ENCODE measurements at regions not wholly inside any gene's neighbourhood (a gene's known extent, or its start where the extent isn't known, plus 50 kb on each side); places are given as distances from the start of the nearest gene placed in this dataset.

GRCh38 chr1:14300991-14301703 is 297.3 kb upstream of the KAZN start:
- intact Hi-C loops (cut with DNase I; ENCODE audit: low total_unique reads) (no loop called here), in situ Hi-C loops (cut with MboI; ENCODE audit: low pct_ligation_motif_present in 1 of 4, low pct_unique_long_range_greater_than_20kb in 1 of 4, low sequenced_read_pairs in 3 of 4) (no loop called here)
- no peak overlapping the region for H3K4me3 ChIP-seq
- H3K27me3 ChIP-seq, result no peaks in the 10 kb centered on the region
- no peaks in the 10 kb centered on the region for H3K9me3 ChIP-seq
- no peak for TF ChIP-seq POLR2A (IDR thresholded peaks at IDR 0.05)
- no peak for TF ChIP-seq CTCF (IDR thresholded peaks at IDR 0.05)
- no peak for TF ChIP-seq EP300 (IDR thresholded peaks at IDR 0.05; ENCODE audit: low read depth)
- TF ChIP-seq POLR2AphosphoS5 (IDR thresholded peaks at IDR 0.05), result peak in 1 of 3 donors; percentile 54
- WGBS, 2 donors (ENCODE audit: low coverage in 1 of 2), result 76% methylated on average over 9 of the region's 9 CpGs; no CpG with 5 or more reads in 1 of the 2 donors
- no peaks in the 10 kb centered on the region for H3K36me3 ChIP-seq
- no peak overlapping the region for H3K27ac ChIP-seq
- H3K4me1 ChIP-seq, result peaks cover 0 to 8% (median 0%) of the 10 kb centered on the region in 4 donors
- no peak for DNase-seq

DNA sequence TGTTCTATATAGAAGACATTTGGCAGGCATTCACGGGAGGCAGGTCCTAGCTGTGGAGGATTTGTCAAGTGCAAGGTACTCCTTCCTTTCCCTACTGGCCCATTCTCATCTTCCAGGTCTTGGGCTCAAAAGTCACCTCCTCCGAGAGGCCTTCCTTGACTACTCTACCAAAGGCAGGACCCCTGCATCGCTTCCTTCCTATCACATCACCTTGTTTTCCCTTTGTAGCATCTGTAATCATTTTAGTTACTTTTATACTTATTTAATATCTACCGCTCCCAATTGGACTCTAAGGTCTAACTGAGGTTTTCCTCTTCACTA is 296.8 kb upstream of the KAZN start:
- no peaks in the 10 kb centered on the region for H3K36me3 ChIP-seq
- no peak for DNase-seq
- no peaks in the 10 kb centered on the region for H3K9me3 ChIP-seq
- H3K27ac ChIP-seq, result no peak overlapping the region
- intact Hi-C loops (cut with DNase I; ENCODE audit: low total_unique reads), result no loop called here
- TF ChIP-seq POLR2AphosphoS5 (IDR thresholded peaks at IDR 0.05), result no peak
- no peak for TF ChIP-seq POLR2A (IDR thresholded peaks at IDR 0.05)
- TF ChIP-seq CTCF (IDR thresholded peaks at IDR 0.05), result no peak
- TF ChIP-seq EP300 (IDR thresholded peaks at IDR 0.05; ENCODE audit: low read depth), result no peak
- H3K27me3 ChIP-seq, result no peaks in the 10 kb centered on the region
- 78 to 89% methylated on average over 4 of the region's 4 CpGs for WGBS, 2 donors (ENCODE audit: low coverage in 1 of 2)
- H3K4me3 ChIP-seq, result no peak overlapping the region
- in situ Hi-C loops (cut with MboI; ENCODE audit: low pct_ligation_motif_present in 1 of 4, low pct_unique_long_range_greater_than_20kb in 1 of 4, low sequenced_read_pairs in 3 of 4), result no loop called here
- H3K4me1 ChIP-seq, result peaks cover 0 to 8% (median 0%) of the 10 kb centered on the region in 4 donors

DNA sequence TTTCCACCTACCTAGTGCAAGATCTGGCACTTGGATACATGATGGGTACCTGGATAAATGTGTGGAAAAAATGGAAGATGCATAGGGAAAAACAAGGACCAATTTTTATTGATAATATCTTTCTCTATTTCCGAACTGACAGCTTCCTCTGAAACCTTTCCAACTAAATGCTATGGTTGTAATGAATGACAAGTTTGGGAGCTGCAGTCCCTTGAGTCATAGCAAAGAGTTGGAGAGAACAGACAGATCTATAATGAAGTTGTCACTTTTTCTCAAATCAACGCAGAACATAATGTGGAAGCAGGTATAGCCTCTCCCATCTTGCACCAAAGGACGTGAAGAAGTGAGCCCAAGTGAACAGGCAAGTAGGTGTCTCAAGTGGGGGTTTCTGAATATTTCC is 296.5 kb upstream of the KAZN start:
- intact Hi-C loops (cut with DNase I; ENCODE audit: low total_unique reads), result no loop called here
- in situ Hi-C loops (cut with MboI; ENCODE audit: low pct_ligation_motif_present in 1 of 4, low pct_unique_long_range_greater_than_20kb in 1 of 4, low sequenced_read_pairs in 3 of 4), result no loop called here
- 80 to 86% methylated on average over 3 of the region's 3 CpGs for WGBS, 2 donors (ENCODE audit: low coverage in 1 of 2)
- no peak for DNase-seq
- no peak for TF ChIP-seq CTCF (IDR thresholded peaks at IDR 0.05)
- TF ChIP-seq EP300 (IDR thresholded peaks at IDR 0.05; ENCODE audit: low read depth), result no peak
- TF ChIP-seq POLR2A (IDR thresholded peaks at IDR 0.05), result no peak
- no peak for TF ChIP-seq POLR2AphosphoS5 (IDR thresholded peaks at IDR 0.05)
- Histone ChIP-seq H3K9me3 (no peaks in the 10 kb centered on the region), H3K4me1 (peaks cover 0 to 8% (median 0%) of the 10 kb centered on the region in 4 donors), H3K36me3 (no peaks in the 10 kb centered on the region), H3K27me3 (no peaks in the 10 kb centered on the region), H3K27ac (no peak overlapping the region), H3K4me3 (no peak overlapping the region)

DNA sequence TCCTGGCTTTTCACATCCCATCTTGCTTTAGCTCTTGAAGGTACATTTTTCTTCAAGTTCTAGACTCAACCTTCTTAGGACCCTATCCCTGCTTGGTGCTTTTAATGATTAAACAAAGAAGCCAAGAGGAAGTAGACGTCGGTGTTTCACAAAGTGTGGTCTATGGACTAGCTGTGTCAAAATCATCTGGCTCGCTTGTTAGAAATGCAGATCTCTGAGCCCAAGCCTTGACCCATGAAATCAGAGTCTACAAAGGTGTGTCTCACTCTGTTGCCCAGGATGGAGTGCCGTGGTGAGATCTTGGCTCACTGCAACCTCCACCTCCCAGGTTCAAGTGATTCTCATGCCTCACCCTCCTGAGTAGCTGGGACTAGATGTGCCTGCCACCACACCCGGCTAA is 295.5 kb upstream of the KAZN start:
- H3K27me3 ChIP-seq, result no peaks in the 10 kb centered on the region
- H3K27ac ChIP-seq, result no peak overlapping the region
- DNase-seq, result no peak
- no peaks in the 10 kb centered on the region for H3K9me3 ChIP-seq
- H3K36me3 ChIP-seq, result no peaks in the 10 kb centered on the region
- H3K4me3 ChIP-seq, result no peak overlapping the region
- 85 to 95% methylated on average over 3 to 5 of the region's 5 CpGs for WGBS, 2 donors (ENCODE audit: low coverage in 1 of 2)
- TF ChIP-seq CTCF (IDR thresholded peaks at IDR 0.05), result no peak
- TF ChIP-seq POLR2AphosphoS5 (IDR thresholded peaks at IDR 0.05), result no peak
- TF ChIP-seq EP300 (IDR thresholded peaks at IDR 0.05; ENCODE audit: low read depth), result no peak
- no peak for TF ChIP-seq POLR2A (IDR thresholded peaks at IDR 0.05)
- peaks cover 0 to 8% (median 0%) of the 10 kb centered on the region in 4 donors for H3K4me1 ChIP-seq
- intact Hi-C loops (cut with DNase I; ENCODE audit: low total_unique reads), result no loop called here
- in situ Hi-C loops (cut with MboI; ENCODE audit: low pct_ligation_motif_present in 1 of 4, low pct_unique_long_range_greater_than_20kb in 1 of 4, low sequenced_read_pairs in 3 of 4), result no loop called here
